ENCODE measurements at regions not wholly inside any gene's neighbourhood (a gene's known extent, or its start where the extent isn't known, plus 50 kb on each side); places are given as distances from the start of the nearest gene placed in this dataset.

- intact Hi-C loops (cut with micrococcal nuclease; ENCODE audit: unreplicated experiment) = no loop called here
- CTCF ChIA-PET = no interaction called here
- DNase-seq (ENCODE audit: low read depth, low spot score) (no peak), FAIRE-seq (no peak), ATAC-seq (no peak)
- no TSS peak for BruUV-seq (replicated peaks)
- H3K79me2 ChIP-seq (ENCODE audit: control insufficient read depth, insufficient read depth, low read length) = no peaks in the 10 kb centered on the region
- RAD21 ChIA-PET (ENCODE audit: unreplicated experiment) = no interaction called here
- no peak overlapping the region for H3K4me2 ChIP-seq (ENCODE audit: control insufficient read depth, insufficient read depth)
- no peaks in the 10 kb centered on the region for H4K20me1 ChIP-seq (ENCODE audit: control insufficient read depth, insufficient read depth)
- no peak overlapping the region for H3K27ac ChIP-seq (ENCODE audit: control insufficient read depth, insufficient read depth)
- H2AFZ ChIP-seq (ENCODE audit: control insufficient read depth, low read depth, low read length) = no peak overlapping the region
- H3K36me3 ChIP-seq (ENCODE audit: control insufficient read depth in 2 of 2, insufficient read depth in 2 of 2, low read length in 1 of 2) = no peaks in the 10 kb centered on the region
- no peak overlapping the region for H3K9ac ChIP-seq (ENCODE audit: control insufficient read depth, insufficient read depth, low read length)
- POLR2A ChIA-PET = no interaction called here
- SMC1A ChIA-PET (ENCODE audit: uncharacterized antibody, unreplicated experiment) = no interaction called here
- TF ChIP-seq MYB (IDR thresholded peaks at IDR 0.05; ENCODE audit: borderline replicate concordance, low read depth, low read length) (no peak), SRF (IDR thresholded peaks at IDR 0.05; ENCODE audit: low read depth in 2 of 2, low read length in 2 of 2) (no peak), STAT3 (IDR thresholded peaks at IDR 0.05; ENCODE audit: low read depth, low read length) (no peak), SUPT20H (IDR thresholded peaks at IDR 0.05; ENCODE audit: borderline replicate concordance, control insufficient read depth, low read depth, low read length) (no peak), CHD2 (IDR thresholded peaks at IDR 0.05; ENCODE audit: borderline replicate concordance, low read depth, low read length) (no peak), TARDBP (IDR thresholded peaks at IDR 0.05; ENCODE audit: borderline replicate concordance) (no peak), POLR2A (IDR thresholded peaks at IDR 0.05; ENCODE audit: low read depth, low read length) (no peak), ZBTB40 (IDR thresholded peaks at IDR 0.05; ENCODE audit: borderline replicate concordance) (no peak), LARP7 (IDR thresholded peaks at IDR 0.05) (no peak), PAX5 (IDR thresholded peaks at IDR 0.05; ENCODE audit: borderline replicate concordance, low read depth, low read length) (no peak), PAX8 (IDR thresholded peaks at IDR 0.05) (no peak), YBX1 (IDR thresholded peaks at IDR 0.05) (no peak), ZNF384 (IDR thresholded peaks at IDR 0.05; ENCODE audit: borderline replicate concordance, low read depth, low read length) (no peak), STAT1 (conservative IDR thresholded peaks at IDR 0.05) (no peak), ZNF207 (IDR thresholded peaks at IDR 0.05; ENCODE audit: borderline replicate concordance) (no peak), ZSCAN29 (IDR thresholded peaks at IDR 0.05) (no peak)
- TF ChIP-seq, protein P1, sequence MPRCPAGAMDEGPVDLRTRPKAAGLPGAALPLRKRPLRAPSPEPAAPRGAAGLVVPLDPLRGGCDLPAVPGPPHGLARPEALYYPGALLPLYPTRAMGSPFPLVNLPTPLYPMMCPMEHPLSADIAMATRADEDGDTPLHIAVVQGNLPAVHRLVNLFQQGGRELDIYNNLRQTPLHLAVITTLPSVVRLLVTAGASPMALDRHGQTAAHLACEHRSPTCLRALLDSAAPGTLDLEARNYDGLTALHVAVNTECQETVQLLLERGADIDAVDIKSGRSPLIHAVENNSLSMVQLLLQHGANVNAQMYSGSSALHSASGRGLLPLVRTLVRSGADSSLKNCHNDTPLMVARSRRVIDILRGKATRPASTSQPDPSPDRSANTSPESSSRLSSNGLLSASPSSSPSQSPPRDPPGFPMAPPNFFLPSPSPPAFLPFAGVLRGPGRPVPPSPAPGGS (IDR thresholded peaks at IDR 0.05; ENCODE audit: borderline replicate concordance, insufficient read depth, low read depth, low read length, poor library complexity, severe bottlenecking) = no peak
- no peaks in the 10 kb centered on the region for H3K27me3 ChIP-seq (replicated peaks in 1 of 2; ENCODE audit: control insufficient read depth in 2 of 2, insufficient read depth in 2 of 2, low read length in 1 of 2)
- no peaks in the 10 kb centered on the region for H3K4me1 ChIP-seq (ENCODE audit: control insufficient read depth, insufficient read depth, low read length)
- no peak overlapping the region for H3K4me3 ChIP-seq
- in situ Hi-C loops (cut with MboI) = no loop called here
- no peaks in the 10 kb centered on the region for H3K9me3 ChIP-seq (replicated peaks; ENCODE audit: control insufficient read depth, insufficient read depth, low read length)
Observed at GRCh38 chr13:63684822-63685221, 2269.2 kb upstream of the PCDH20 start.
